Activated CD4-positive, alpha-beta T cell treated with anti-CD3 and anti-CD28 coated beads for 36 hours (primary cell): ENCODE measurements at regions not wholly inside any gene's neighbourhood (a gene's known extent, or its start where the extent isn't known, plus 50 kb on each side); places are given as distances from the start of the nearest gene placed in this dataset.

ENCODE experiments used
- ATAC-seq: fragments of 200-7000 bp; cut with Tn5 transposase; one replicate; pipeline ENCODE4 v1.10.0; 2021; ENCODE audit warnings: mild to moderate bottlenecking, moderate library complexity
- CTCF ChIA-PET: fragments of 350-600 bp; sonication (Branson Sonifier 250); formaldehyde crosslinking; loops from one replicate; lab custom pipeline; 2021; ENCODE audit warnings: antibody characterized with exemption; lab: Charles Lee
- POLR2A ChIA-PET: fragments of 350-600 bp; sonication (Branson Sonifier 250); formaldehyde crosslinking; loops from one replicate; lab custom pipeline; 2021; ENCODE audit warnings: antibody characterized with exemption, inconsistent platforms; lab: Charles Lee
- DNase-seq: peaks from one replicate; pipeline ENCODE4 v3.0.0-alpha.2; 2020
- H3K27ac Mint-ChIP-seq: one replicate; pipeline ENCODE4 v1.8.0; 2021; ENCODE audit warnings: mixed read lengths
- H3K27me3 Mint-ChIP-seq: one replicate; pipeline ENCODE4 v1.8.0; 2021; ENCODE audit warnings: mixed read lengths
- H3K36me3 Mint-ChIP-seq: one replicate; pipeline ENCODE4 v1.8.0; 2021; ENCODE audit warnings: low read depth, mixed read lengths
- H3K4me1 Mint-ChIP-seq: one replicate; pipeline ENCODE4 v1.8.0; 2021; ENCODE audit warnings: mixed read lengths
- H3K4me3 Mint-ChIP-seq: one replicate; pipeline ENCODE4 v1.8.0; 2021; ENCODE audit warnings: mild to moderate bottlenecking, moderate library complexity, mixed read lengths
- H3K9me3 Mint-ChIP-seq: one replicate; pipeline ENCODE4 v1.8.0; 2021; ENCODE audit warnings: low read depth, mixed read lengths
- intact Hi-C, 2 experiments: fragments of 100-400 bp; cut with DNase I in 1 of 2; cut with micrococcal nuclease in 1 of 2; formaldehyde crosslinking; loops; one replicate each; pipeline versions ENCODE4 v1.14.2 to v1.15.1; 2022 to 2024; cut with DNase I, micrococcal nuclease

- CTCF ChIA-PET, result interaction anchor here (0.6 to 2.1 kb wide), 4 partner anchors 13 to 218 kb away, joined by 3 to 6 read pairs (median 3); no protein-coding TSS in a partner anchor
- intact Hi-C loops, result no loop called here
- no peak for DNase-seq
- Mint-ChIP-seq H3K27ac (no peak overlapping the region), H3K36me3 (no peaks in the 10 kb centered on the region), H3K4me3 (no peak overlapping the region), H3K9me3 (no peaks in the 10 kb centered on the region), H3K4me1 (peaks cover 6% of the 10 kb centered on the region), H3K27me3 (no peaks in the 10 kb centered on the region)
- POLR2A ChIA-PET, result interaction anchor here (0.7 kb wide), 1 partner anchor 437 kb away, joined by 3 read pairs; no protein-coding TSS in a partner anchor
- ATAC-seq, result no peak
These were observed 111.6 kb upstream of the PTPN13 start for GRCh38 chr4:86482306-86483172.

GRCh38 chr4:86483173-86483490 is 111.0 kb upstream of the PTPN13 start:
- DNase-seq (no peak), ATAC-seq (no peak)
- intact Hi-C loops, result no loop called here
- Mint-ChIP-seq H3K9me3 (no peaks in the 10 kb centered on the region), H3K36me3 (no peaks in the 10 kb centered on the region), H3K27ac (no peak overlapping the region), H3K27me3 (no peaks in the 10 kb centered on the region), H3K4me1 (peaks cover 6% of the 10 kb centered on the region), H3K4me3 (no peak overlapping the region)
- POLR2A ChIA-PET, result no interaction called here
- CTCF ChIA-PET, result interaction anchor here (0.7 to 2.1 kb wide), 3 partner anchors 13 to 218 kb away, joined by 3 to 6 read pairs (median 3); no protein-coding TSS in a partner anchor

DNA sequence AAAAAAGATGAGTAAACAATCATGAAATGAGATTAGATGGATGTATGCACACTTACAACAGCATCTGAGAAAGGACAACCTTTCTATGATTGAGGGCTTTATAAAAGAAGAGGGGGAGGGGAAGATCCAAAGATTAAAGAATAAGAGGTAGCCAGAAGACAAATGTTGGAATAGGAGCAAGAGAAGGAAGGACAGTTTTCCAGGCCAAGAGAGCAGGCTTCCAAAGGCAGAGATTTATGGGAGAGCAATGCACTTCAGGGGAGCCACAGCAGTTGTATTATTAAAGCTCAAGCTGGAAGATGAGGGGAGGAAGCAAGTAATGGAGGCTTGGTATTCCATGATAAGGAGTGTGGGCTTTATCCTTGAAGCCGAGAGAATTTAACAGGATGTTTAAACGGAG is 110.3 kb upstream of the PTPN13 start:
- Mint-ChIP-seq H3K27ac (no peak overlapping the region), H3K4me1 (peaks cover 6% of the 10 kb centered on the region), H3K27me3 (no peaks in the 10 kb centered on the region), H3K4me3 (no peak overlapping the region), H3K9me3 (no peaks in the 10 kb centered on the region), H3K36me3 (no peaks in the 10 kb centered on the region)
- intact Hi-C loops, result no loop called here
- ChIA-PET POLR2A (no interaction called here), CTCF (interaction anchor here (2.1 kb wide), 1 partner anchor 12 kb away, joined by 6 read pairs; no protein-coding TSS in a partner anchor)
- no peak for DNase-seq
- ATAC-seq, result no peak

DNA sequence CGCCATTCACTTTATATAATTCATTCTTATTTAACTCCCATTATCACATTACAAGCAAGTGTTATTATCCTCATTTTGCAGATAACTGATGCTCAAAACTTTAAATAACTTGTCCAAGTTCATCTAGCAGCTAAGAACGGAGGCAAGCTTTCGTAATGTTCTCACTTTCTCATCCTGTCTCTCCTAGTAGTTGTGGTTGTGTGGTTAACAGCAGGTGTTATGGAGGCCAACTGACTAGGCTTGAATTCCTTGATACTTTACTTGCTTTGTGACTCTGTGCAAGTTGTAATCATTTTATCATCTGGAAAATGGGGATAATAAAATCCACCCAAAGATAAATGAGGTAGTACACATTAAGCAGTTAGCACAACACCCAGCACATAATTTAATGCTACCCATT is 109.9 kb upstream of the PTPN13 start:
- no peak for ATAC-seq
- Mint-ChIP-seq H3K9me3 (no peaks in the 10 kb centered on the region), H3K4me1 (peaks cover 6% of the 10 kb centered on the region), H3K36me3 (no peaks in the 10 kb centered on the region), H3K4me3 (no peak overlapping the region), H3K27ac (no peak overlapping the region), H3K27me3 (no peaks in the 10 kb centered on the region)
- CTCF ChIA-PET, result interaction anchor here (0.5 kb wide), 1 partner anchor 274 kb away, joined by 3 read pairs; no protein-coding TSS in a partner anchor
- POLR2A ChIA-PET, result no interaction called here
- DNase-seq, result no peak
- intact Hi-C loops, result no loop called here

GRCh38 chr4:86487738-86488348 is 106.3 kb upstream of the PTPN13 start:
- H3K36me3 Mint-ChIP-seq, result no peaks in the 10 kb centered on the region
- no peak for ATAC-seq
- intact Hi-C loops, result no loop called here
- no peaks in the 10 kb centered on the region for H3K9me3 Mint-ChIP-seq
- DNase-seq, result no peak
- no peak overlapping the region for H3K4me3 Mint-ChIP-seq
- peaks cover 4% of the 10 kb centered on the region for H3K4me1 Mint-ChIP-seq
- POLR2A ChIA-PET, result no interaction called here
- CTCF ChIA-PET, result interaction anchor here (0.7 to 1.3 kb wide), 4 partner anchors 9 to 82 kb away, joined by 3 to 4 read pairs (median 4); no protein-coding TSS in a partner anchor
- no peaks in the 10 kb centered on the region for H3K27me3 Mint-ChIP-seq
- H3K27ac Mint-ChIP-seq, result no peak overlapping the region

DNA sequence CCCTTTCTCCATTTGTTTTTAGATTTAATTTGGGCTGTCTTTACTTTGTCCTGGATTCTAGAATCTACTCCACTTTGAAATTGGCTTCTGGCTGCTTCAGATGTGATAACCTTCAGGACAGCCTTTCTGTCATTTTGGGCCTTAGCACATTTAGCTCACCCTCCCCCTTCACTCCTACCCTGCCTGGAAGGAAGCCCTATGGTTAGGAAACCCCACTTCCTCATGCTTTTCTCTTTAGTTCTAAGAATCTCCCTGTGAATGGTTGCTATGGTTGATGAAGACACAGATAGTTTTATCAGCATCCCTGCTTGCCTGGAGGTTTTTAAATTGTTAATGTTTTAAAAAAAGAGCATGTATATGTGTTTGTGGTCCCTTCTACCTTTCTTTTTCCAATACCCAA is 100.7 kb upstream of the PTPN13 start:
- intact Hi-C loops, result no loop called here
- ChIA-PET CTCF (interaction anchor here (0.6 to 4.5 kb wide), 2 partner anchors 400 to 953 kb away, joined by 3 to 43 read pairs; partner anchors contain the start of gene C4orf36), POLR2A (no interaction called here)
- no peak for DNase-seq
- H3K4me1 Mint-ChIP-seq, result no peaks in the 10 kb centered on the region
- no peaks in the 10 kb centered on the region for H3K9me3 Mint-ChIP-seq
- no peak overlapping the region for H3K4me3 Mint-ChIP-seq
- H3K27ac Mint-ChIP-seq, result no peak overlapping the region
- no peak for ATAC-seq
- no peaks in the 10 kb centered on the region for H3K36me3 Mint-ChIP-seq
- peaks cover 2% of the 10 kb centered on the region for H3K27me3 Mint-ChIP-seq

GRCh38 chr4:86496094-86497080 is 97.7 kb upstream of the PTPN13 start:
- Mint-ChIP-seq H3K9me3 (no peaks in the 10 kb centered on the region), H3K27ac (no peak overlapping the region), H3K4me1 (no peaks in the 10 kb centered on the region), H3K4me3 (no peak overlapping the region), H3K36me3 (no peaks in the 10 kb centered on the region), H3K27me3 (peaks cover 2% of the 10 kb centered on the region)
- intact Hi-C loops, result loop anchor here (1.0 to 5.0 kb wide), 3 partner anchors 399 to 741 kb away; no protein-coding TSS in a partner anchor
- CTCF ChIA-PET, result interaction anchor here (0.6 to 7.4 kb wide), 42 partner anchors 8 to 1803 kb away, joined by 3 to 91 read pairs (median 4); partner anchors contain the start of genes AFF1, C4orf36 and PTPN13
- POLR2A ChIA-PET, result no interaction called here
- ATAC-seq, result no peak
- peak; percentile 52 for DNase-seq

DNA sequence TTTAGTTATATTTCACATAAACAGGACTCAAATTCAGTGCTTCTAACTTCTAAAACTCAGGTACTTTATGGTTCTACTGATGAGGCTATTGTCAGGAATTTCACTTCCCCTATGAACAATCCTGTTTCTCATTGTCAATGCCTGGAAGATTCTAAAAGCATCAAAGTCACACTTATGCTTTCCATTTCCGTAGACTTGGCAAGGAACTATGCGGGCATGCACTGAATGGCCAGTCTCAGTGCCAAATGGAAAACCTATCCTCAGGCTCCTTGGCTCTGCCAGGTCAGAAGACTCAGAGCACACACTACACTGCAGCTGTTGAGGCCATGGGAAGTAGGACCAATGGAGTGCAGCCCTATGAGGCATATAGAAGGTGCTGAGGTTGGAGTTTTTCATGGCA is 97.0 kb upstream of the PTPN13 start:
- no peak for DNase-seq
- Mint-ChIP-seq H3K9me3 (no peaks in the 10 kb centered on the region), H3K27ac (no peak overlapping the region), H3K36me3 (no peaks in the 10 kb centered on the region), H3K4me1 (no peaks in the 10 kb centered on the region), H3K27me3 (peaks cover 2% of the 10 kb centered on the region), H3K4me3 (no peak overlapping the region)
- ATAC-seq, result no peak
- ChIA-PET POLR2A (no interaction called here), CTCF (interaction anchor here (0.7 to 7.4 kb wide), 18 partner anchors 9 to 1803 kb away, joined by 3 to 91 read pairs (median 4); partner anchors contain the start of genes C4orf36 and PTPN13)
- intact Hi-C loops, result loop anchor here (1.0 to 5.0 kb wide), 2 partner anchors 739 to 740 kb away; no protein-coding TSS in a partner anchor

DNA sequence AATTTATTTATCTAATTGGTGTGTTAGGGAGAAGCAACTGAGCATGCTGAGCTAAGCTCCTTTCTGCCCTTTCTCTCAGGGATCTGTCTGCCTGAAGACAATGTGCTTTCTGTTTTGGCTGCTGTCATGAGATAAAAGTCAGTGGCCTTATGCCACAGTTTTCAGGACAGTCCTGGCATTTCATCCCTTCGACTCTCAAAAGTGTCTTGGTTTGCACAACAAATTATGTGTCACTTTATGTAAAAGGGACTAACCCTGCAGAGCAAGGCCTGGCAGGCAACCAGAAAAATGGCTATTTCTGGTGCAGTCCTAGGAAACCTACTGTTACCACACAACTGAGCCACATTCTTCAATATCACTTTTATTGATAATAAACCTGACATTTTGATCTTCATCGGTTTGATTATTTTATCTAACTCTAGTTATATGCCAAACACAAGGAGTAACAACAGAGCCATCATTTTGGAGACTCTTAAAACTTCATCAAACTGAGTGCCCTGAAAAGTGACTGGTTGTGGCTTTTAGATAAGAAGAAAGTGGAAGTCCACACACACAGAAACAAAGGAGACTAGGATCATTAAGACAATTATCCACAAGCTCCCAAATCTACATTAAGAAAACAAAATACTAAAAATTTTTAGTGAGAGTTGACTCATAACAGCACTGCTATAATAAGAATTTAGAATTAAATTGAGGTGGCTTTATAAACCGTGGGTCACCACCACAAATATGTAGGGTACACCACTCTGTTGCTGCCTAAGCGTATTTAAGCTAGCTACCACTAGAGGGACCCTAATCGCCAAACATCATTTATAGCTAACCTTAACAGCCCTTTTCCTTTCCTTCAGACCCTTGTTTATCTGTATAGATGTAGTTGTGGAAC is 95.9 kb upstream of the PTPN13 start:
- POLR2A ChIA-PET, result no interaction called here
- intact Hi-C loops, result loop anchor here (1.0 to 5.0 kb wide), 3 partner anchors 397 to 739 kb away; no protein-coding TSS in a partner anchor
- Mint-ChIP-seq H3K36me3 (no peaks in the 10 kb centered on the region), H3K27ac (no peak overlapping the region), H3K4me3 (no peak overlapping the region), H3K4me1 (no peaks in the 10 kb centered on the region), H3K9me3 (no peaks in the 10 kb centered on the region), H3K27me3 (peaks cover 8% of the 10 kb centered on the region)
- CTCF ChIA-PET, result interaction anchor here (0.6 to 7.4 kb wide), 26 partner anchors 8 to 595 kb away, joined by 3 to 91 read pairs (median 4); partner anchors contain the start of genes C4orf36 and PTPN13
- peak; percentile 84 for ATAC-seq
- no peak for DNase-seq

DNA sequence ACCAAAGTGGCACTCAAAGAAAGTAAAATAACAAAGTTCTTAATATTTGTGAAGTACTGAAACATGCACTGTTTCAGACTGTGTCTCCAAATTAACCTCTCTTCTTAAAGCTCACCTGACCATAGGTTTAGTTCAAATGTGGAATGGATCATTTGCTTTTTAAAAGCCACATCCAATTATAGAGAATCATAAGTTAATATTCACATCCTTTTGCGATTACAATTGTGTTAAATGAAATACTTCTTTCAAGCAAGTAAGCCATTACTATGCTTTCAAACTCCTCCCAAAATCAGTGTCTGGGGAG is 95.3 kb upstream of the PTPN13 start:
- intact Hi-C loops, result loop anchor here in 1 of 2 experiments (1.0 to 5.0 kb wide), 2 partner anchors 396 to 738 kb away; no protein-coding TSS in a partner anchor
- H3K4me3 Mint-ChIP-seq, result no peak overlapping the region
- POLR2A ChIA-PET, result no interaction called here

More for the DNA sequence above, 95.3 kb upstream of the PTPN13 start:
- DNase-seq, result no peak
- no peak overlapping the region for H3K27ac Mint-ChIP-seq
- CTCF ChIA-PET, result interaction anchor here (0.6 to 7.4 kb wide), 24 partner anchors 9 to 594 kb away, joined by 3 to 91 read pairs (median 4); partner anchors contain the start of gene PTPN13
- H3K4me1 Mint-ChIP-seq, result no peaks in the 10 kb centered on the region
- H3K9me3 Mint-ChIP-seq, result no peaks in the 10 kb centered on the region
- no peak for ATAC-seq
- H3K36me3 Mint-ChIP-seq, result no peaks in the 10 kb centered on the region
- H3K27me3 Mint-ChIP-seq, result peaks cover 9% of the 10 kb centered on the region
